K562 (cell line): ENCODE measurements at regions not wholly inside any gene's neighbourhood (a gene's known extent, or its start where the extent isn't known, plus 50 kb on each side); places are given as distances from the start of the nearest gene placed in this dataset.

Experiments used
- EP300 ChIP-seq: IDR thresholded peaks from 2 replicates; pipeline ENCODE4 v1.6.1; 2012; ENCODE audit warnings: low read length, improper control_type of control experiment
- FOXA3 ChIP-seq, 2 experiments: fragments of 450-650 bp in 1 of 2; sonication (generic) in 1 of 2; formaldehyde crosslinking; IDR thresholded peaks in 1 of 2; conservative IDR thresholded peaks in 1 of 2; 2 replicates each; pipeline versions ENCODE4 v1.4.0 to v1.8.0; 2020 to 2022; ENCODE audit warnings: mild to moderate bottlenecking in 2 of 2, missing genetic modification reagents in 1 of 2
- FOXP1 ChIP-seq: sonication (generic); formaldehyde crosslinking; IDR thresholded peaks from 2 replicates; pipeline ENCODE4 v1.8.0; 2022; ENCODE audit warnings: mild to moderate bottlenecking, missing genetic modification reagents
- JUND ChIP-seq, 2 experiments: IDR thresholded peaks; 2 replicates in 1 of 2; 3 replicates in 1 of 2; pipeline ENCODE4 v1.6.1; 2011; ENCODE audit warnings: borderline replicate concordance in 2 of 2, low read depth in 2 of 2, low read length in 2 of 2, improper control_type of control experiment in 1 of 2, missing biosample characterization in 1 of 2, missing genetic modification characterization in 1 of 2, missing genetic modification reagents in 1 of 2
- KAT7 ChIP-seq: sonication (generic); formaldehyde crosslinking; IDR thresholded peaks from 2 replicates; pipeline ENCODE4 v1.8.0; 2022; ENCODE audit warnings: missing genetic modification reagents, mild to moderate bottlenecking, borderline replicate concordance
- RNF2 ChIP-seq: sonication (generic); IDR thresholded peaks from 2 replicates; pipeline ENCODE4 v1.6.1; 2016
- TAL1 ChIP-seq: fragments of 450-650 bp; IDR thresholded peaks from 2 replicates; pipeline ENCODE4 v1.6.1; 2016; ENCODE audit warnings: mild to moderate bottlenecking
- TCF3 ChIP-seq: sonication (generic); formaldehyde crosslinking; IDR thresholded peaks from 2 replicates; pipeline ENCODE4 v1.4.0; 2020; ENCODE audit warnings: mild to moderate bottlenecking, missing genetic modification reagents
- TEAD4 ChIP-seq, 2 experiments: sonication (generic) in 1 of 2; formaldehyde crosslinking in 1 of 2; IDR thresholded peaks; 2 replicates each; pipeline versions ENCODE4 v1.6.1 to v1.8.0; 2012 to 2022; ENCODE audit warnings: borderline replicate concordance in 1 of 2, inconsistent platforms in 1 of 2, low read length in 1 of 2, mild to moderate bottlenecking in 1 of 2, missing genetic modification reagents in 1 of 2
- ZC3H8 ChIP-seq: fragments of 450-650 bp; IDR thresholded peaks from 2 replicates; pipeline ENCODE4 v1.6.1; 2017
- ZNF507 ChIP-seq: conservative IDR thresholded peaks from 2 replicates; pipeline ENCODE4 v1.6.1; 2017; ENCODE audit warnings: missing genetic modification characterization, missing compliant biosample characterization
- TF ChIP-seq, protein P1 (sequence below): fragments of 250-450 bp; sonication (Bioruptor Pico); IDR thresholded peaks from 2 replicates; pipeline ENCODE4 v1.8.0; 2021; ENCODE audit warnings: moderate library complexity, mild to moderate bottlenecking, inconsistent platforms
- TF ChIP-seq, protein P2 (sequence below): sonication (generic); formaldehyde crosslinking; IDR thresholded peaks from 2 replicates; pipeline ENCODE4 v1.8.0; 2022; ENCODE audit warnings: mild to moderate bottlenecking, missing genetic modification reagents
- TF ChIP-seq, protein P3 (sequence below): fragments of 250-450 bp; sonication (Bioruptor Pico); IDR thresholded peaks from 2 replicates; pipeline ENCODE4 v1.5.1; 2021; ENCODE audit warnings: mild to moderate bottlenecking

DNA sequence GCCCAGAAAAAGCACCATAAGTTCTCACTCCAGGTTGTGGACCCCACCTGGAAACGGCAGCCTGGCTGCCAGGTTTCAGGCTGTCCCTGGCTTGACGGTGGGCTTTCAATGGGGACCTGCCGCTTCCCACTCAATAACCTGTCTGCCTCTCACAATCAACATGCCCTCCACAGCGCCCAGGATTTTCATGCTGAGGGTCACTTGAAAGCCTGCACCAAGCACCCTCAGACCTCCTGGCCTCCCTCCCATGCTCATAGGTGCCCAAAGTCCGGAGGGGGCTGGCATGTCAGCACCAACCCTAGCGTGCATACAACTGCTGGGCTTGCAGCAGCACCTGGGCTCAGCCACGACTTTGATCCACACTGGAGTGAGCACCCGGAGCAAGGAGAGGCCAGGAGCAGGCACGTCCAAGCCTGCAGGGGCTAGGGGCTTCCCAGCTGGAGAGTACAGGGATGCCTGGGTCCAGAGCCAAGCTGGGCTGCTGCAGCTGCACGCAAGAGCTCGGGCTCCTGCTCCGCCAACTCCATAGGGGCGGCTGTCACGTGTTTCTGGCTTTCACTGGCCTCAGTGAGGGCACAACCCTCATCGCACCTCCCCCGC lies 1214.3 kb upstream of the RAG2 start:
- TF ChIP-seq ZC3H8 = no peak
- TF ChIP-seq RNF2 = no peak
- TF ChIP-seq ZNF507 (tag) = no peak
- no peak for TF ChIP-seq TCF3 (CRISPR knock-in tag)
- TF ChIP-seq, protein P1, sequence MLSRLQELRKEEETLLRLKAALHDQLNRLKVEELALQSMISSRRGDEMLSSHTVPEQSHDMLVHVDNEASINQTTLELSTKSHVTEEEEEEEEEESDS = no peak
- TF ChIP-seq FOXA3 (CRISPR knock-in tag; conservative IDR thresholded peaks at IDR 0.05 in 1 of 2, IDR thresholded peaks at IDR 0.05 in 1 of 2) = no peak
- no peak for TF ChIP-seq EP300
- TF ChIP-seq, protein P2, sequence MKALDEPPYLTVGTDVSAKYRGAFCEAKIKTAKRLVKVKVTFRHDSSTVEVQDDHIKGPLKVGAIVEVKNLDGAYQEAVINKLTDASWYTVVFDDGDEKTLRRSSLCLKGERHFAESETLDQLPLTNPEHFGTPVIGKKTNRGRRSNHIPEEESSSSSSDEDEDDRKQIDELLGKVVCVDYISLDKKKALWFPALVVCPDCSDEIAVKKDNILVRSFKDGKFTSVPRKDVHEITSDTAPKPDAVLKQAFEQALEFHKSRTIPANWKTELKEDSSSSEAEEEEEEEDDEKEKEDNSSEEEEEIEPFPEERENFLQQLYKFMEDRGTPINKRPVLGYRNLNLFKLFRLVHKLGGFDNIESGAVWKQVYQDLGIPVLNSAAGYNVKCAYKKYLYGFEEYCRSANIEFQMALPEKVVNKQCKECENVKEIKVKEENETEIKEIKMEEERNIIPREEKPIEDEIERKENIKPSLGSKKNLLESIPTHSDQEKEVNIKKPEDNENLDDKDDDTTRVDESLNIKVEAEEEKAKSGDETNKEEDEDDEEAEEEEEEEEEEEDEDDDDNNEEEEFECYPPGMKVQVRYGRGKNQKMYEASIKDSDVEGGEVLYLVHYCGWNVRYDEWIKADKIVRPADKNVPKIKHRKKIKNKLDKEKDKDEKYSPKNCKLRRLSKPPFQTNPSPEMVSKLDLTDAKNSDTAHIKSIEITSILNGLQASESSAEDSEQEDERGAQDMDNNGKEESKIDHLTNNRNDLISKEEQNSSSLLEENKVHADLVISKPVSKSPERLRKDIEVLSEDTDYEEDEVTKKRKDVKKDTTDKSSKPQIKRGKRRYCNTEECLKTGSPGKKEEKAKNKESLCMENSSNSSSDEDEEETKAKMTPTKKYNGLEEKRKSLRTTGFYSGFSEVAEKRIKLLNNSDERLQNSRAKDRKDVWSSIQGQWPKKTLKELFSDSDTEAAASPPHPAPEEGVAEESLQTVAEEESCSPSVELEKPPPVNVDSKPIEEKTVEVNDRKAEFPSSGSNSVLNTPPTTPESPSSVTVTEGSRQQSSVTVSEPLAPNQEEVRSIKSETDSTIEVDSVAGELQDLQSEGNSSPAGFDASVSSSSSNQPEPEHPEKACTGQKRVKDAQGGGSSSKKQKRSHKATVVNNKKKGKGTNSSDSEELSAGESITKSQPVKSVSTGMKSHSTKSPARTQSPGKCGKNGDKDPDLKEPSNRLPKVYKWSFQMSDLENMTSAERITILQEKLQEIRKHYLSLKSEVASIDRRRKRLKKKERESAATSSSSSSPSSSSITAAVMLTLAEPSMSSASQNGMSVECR (CRISPR knock-in tag) = no peak
- TF ChIP-seq, protein P3, sequence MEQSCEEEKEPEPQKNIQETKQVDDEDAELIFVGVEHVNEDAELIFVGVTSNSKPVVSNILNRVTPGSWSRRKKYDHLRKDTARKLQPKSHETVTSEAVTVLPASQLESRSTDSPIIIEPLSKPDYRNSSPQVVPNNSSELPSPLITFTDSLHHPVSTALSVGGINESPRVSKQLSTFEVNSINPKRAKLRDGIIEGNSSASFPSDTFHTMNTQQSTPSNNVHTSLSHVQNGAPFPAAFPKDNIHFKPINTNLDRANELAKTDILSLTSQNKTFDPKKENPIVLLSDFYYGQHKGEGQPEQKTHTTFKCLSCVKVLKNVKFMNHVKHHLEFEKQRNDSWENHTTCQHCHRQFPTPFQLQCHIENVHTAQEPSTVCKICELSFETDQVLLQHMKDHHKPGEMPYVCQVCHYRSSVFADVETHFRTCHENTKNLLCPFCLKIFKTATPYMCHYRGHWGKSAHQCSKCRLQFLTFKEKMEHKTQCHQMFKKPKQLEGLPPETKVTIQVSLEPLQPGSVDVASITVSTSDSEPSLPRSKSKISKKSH = no peak
- no peak for TF ChIP-seq KAT7
- no peak for TF ChIP-seq FOXP1
- no peak for TF ChIP-seq JUND (IDR thresholded peaks at IDR 0.05; ENCODE audit: borderline replicate concordance, low read depth, low read length)
- TF ChIP-seq JUND (tag; IDR thresholded peaks at IDR 0.05; ENCODE audit: borderline replicate concordance, low read depth, low read length) = no peak
- no peak for TF ChIP-seq TEAD4 (IDR thresholded peaks at IDR 0.05; ENCODE audit: low read length)
- no peak for TF ChIP-seq TEAD4 (CRISPR knock-in tag; IDR thresholded peaks at IDR 0.05; ENCODE audit: borderline replicate concordance)
- TF ChIP-seq TAL1 = no peak
